ENCODE measurements at regions not wholly inside any gene's neighbourhood (a gene's known extent, or its start where the extent isn't known, plus 50 kb on each side); places are given as distances from the start of the nearest gene placed in this dataset.

GRCh38 chr3:43215663-43216275 is 70.6 kb upstream of the SNRK start:
- Histone ChIP-seq H3K27me3 (ENCODE audit: insufficient read depth) (no peaks in the 10 kb centered on the region; the same call in 1 of the 2 replicates), H3K9me3 (no peaks in the 10 kb centered on the region), H3K4me3 (ENCODE audit: low read depth in 2 of 2, low read length in 1 of 2) (no peak overlapping the region), H3K9ac (no peak overlapping the region), H3K27ac (ENCODE audit: low read depth in 2 of 2, low read length in 1 of 2) (no peak overlapping the region), H2AFZ (ENCODE audit: low read depth) (no peak overlapping the region), H4K20me1 (ENCODE audit: insufficient read depth) (no peaks in the 10 kb centered on the region), H3K9me2 (no peaks in the 10 kb centered on the region), H3K4me1 (ENCODE audit: control insufficient read depth in 1 of 2, insufficient read depth in 2 of 2, low read depth in 1 of 2, low read length in 1 of 2) (no peaks in the 10 kb centered on the region; a peak in 1 of 4 replicates), H3K79me2 (ENCODE audit: insufficient read depth) (no peaks in the 10 kb centered on the region), H3K4me2 (no peak overlapping the region), H3F3A (replicated peaks; ENCODE audit: insufficient read depth) (no peaks in the 10 kb centered on the region), H3K36me3 (replicated peaks in 1 of 2; ENCODE audit: control insufficient read depth in 1 of 2, insufficient read depth in 2 of 2, low read length in 1 of 2) (no peaks in the 10 kb centered on the region)
- DNase-seq = no peak
- 41% methylated on average over 3 of the region's 3 CpGs for WGBS (ENCODE audit: low lambda C conversion rate)
- POLR2A ChIA-PET = no interaction called here
- TF ChIP-seq IRF3 (IDR thresholded peaks at IDR 0.05; ENCODE audit: low read depth, low read length) (no peak), TEAD4 (IDR thresholded peaks at IDR 0.05; ENCODE audit: borderline replicate concordance, insufficient read depth) (no peak), MAX (IDR thresholded peaks at IDR 0.05; ENCODE audit: low read depth) (no peak), RCOR1 (IDR thresholded peaks at IDR 0.05; ENCODE audit: low read length) (no peak), FOXJ3 (CRISPR knock-in tag; IDR thresholded peaks at IDR 0.05) (no peak), RFX5 (IDR thresholded peaks at IDR 0.05; ENCODE audit: low read length) (no peak), NFIC (IDR thresholded peaks at IDR 0.05; ENCODE audit: borderline replicate concordance) (no peak), FOSL2 (IDR thresholded peaks at IDR 0.05; ENCODE audit: borderline replicate concordance, low read depth) (no peak), JUND (IDR thresholded peaks at IDR 0.05) (no peak), EP300 (IDR thresholded peaks at IDR 0.05; ENCODE audit: borderline replicate concordance in 1 of 2, low read depth in 1 of 2, low read length in 1 of 2) (no peak), CTCF (IDR thresholded peaks at IDR 0.05) (no peak), GABPA (IDR thresholded peaks at IDR 0.05; ENCODE audit: low read depth) (no peak), NRF1 (IDR thresholded peaks at IDR 0.05; ENCODE audit: low read depth, low read length) (no peak), POLR2AphosphoS5 (IDR thresholded peaks at IDR 0.05; ENCODE audit: low read depth, low read length) (no peak), REST (IDR thresholded peaks at IDR 0.05; ENCODE audit: low read depth, low read length) (no peak), ZBTB33 (IDR thresholded peaks at IDR 0.05; ENCODE audit: borderline replicate concordance, low read depth) (no peak), TAF1 (IDR thresholded peaks at IDR 0.05; ENCODE audit: borderline replicate concordance, low read depth, low read length) (no peak), SMC3 (IDR thresholded peaks at IDR 0.05; ENCODE audit: low read depth, low read length) (no peak), MXI1 (IDR thresholded peaks at IDR 0.05; ENCODE audit: low read depth, low read length) (no peak), MEF2A (IDR thresholded peaks at IDR 0.05; ENCODE audit: borderline replicate concordance, low read depth) (no peak)
- CTCF ChIA-PET = no interaction called here
